Breast epithelium (tissue), 3 donors: ENCODE measurements at regions not wholly inside any gene's neighbourhood (a gene's known extent, or its start where the extent isn't known, plus 50 kb on each side); places are given as distances from the start of the nearest gene placed in this dataset.

Experiments used
- POLR2AphosphoS5 ChIP-seq, 3 donors: sonication (generic); formaldehyde crosslinking; IDR thresholded peaks; one replicate each; pipeline ENCODE4 v1.6.1; 2017; ENCODE audit warnings: antibody characterized with exemption in 3 of 3
- TF ChIP-seq, protein P1 (sequence below), 3 donors: fragments of 450-650 bp; IDR thresholded peaks; one replicate each; pipeline ENCODE4 v1.5.1; 2016 to 2017; ENCODE audit warnings: antibody characterized with exemption in 3 of 3, mild to moderate bottlenecking in 3 of 3, moderate library complexity in 3 of 3

DNA sequence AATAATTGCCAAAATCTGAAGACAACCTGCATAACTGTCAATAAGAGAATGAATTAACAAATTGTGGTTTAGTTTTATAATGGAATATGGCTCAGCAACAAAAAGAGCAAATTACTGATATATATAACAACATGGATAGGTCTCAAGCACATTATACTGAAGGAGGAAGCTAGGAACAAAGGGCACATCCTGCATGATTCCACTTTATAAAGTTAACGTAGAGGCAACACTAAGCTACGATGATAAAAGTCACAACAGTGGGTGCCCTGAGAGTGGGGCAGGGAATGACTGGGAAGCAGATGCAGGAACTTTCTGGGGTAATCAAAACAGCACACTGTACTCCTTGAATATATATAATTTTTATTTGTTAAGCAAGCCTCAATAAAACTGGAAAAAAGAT is 165.2 kb downstream of the RMI1 start:
- TF ChIP-seq, protein P1, sequence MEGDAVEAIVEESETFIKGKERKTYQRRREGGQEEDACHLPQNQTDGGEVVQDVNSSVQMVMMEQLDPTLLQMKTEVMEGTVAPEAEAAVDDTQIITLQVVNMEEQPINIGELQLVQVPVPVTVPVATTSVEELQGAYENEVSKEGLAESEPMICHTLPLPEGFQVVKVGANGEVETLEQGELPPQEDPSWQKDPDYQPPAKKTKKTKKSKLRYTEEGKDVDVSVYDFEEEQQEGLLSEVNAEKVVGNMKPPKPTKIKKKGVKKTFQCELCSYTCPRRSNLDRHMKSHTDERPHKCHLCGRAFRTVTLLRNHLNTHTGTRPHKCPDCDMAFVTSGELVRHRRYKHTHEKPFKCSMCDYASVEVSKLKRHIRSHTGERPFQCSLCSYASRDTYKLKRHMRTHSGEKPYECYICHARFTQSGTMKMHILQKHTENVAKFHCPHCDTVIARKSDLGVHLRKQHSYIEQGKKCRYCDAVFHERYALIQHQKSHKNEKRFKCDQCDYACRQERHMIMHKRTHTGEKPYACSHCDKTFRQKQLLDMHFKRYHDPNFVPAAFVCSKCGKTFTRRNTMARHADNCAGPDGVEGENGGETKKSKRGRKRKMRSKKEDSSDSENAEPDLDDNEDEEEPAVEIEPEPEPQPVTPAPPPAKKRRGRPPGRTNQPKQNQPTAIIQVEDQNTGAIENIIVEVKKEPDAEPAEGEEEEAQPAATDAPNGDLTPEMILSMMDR (IDR thresholded peaks at IDR 0.05), result no peak
- TF ChIP-seq POLR2AphosphoS5 (IDR thresholded peaks at IDR 0.05), result no peak
